A673 (cell line): ENCODE measurements at regions not wholly inside any gene's neighbourhood (a gene's known extent, or its start where the extent isn't known, plus 50 kb on each side); places are given as distances from the start of the nearest gene placed in this dataset.

Source experiments
- EZH2 ChIP-seq: fragments of 200-600 bp; sonication (generic); IDR thresholded peaks from 2 replicates; pipeline ENCODE4 v1.6.1; 2017; ENCODE audit warnings: borderline replicate concordance, low read depth, mild to moderate bottlenecking, mixed read lengths, antibody characterized with exemption, low read length; ENCODE audit not compliant: poor library complexity, severe bottlenecking
- TF ChIP-seq, protein P1 (sequence below): fragments of 300-800, 200-600 bp; sonication (generic); conservative IDR thresholded peaks from 2 replicates; pipeline ENCODE4 v1.5.1; 2017; ENCODE audit warnings: low read depth, mild to moderate bottlenecking, antibody characterized with exemption, low read length, moderate library complexity, mixed read lengths

DNA sequence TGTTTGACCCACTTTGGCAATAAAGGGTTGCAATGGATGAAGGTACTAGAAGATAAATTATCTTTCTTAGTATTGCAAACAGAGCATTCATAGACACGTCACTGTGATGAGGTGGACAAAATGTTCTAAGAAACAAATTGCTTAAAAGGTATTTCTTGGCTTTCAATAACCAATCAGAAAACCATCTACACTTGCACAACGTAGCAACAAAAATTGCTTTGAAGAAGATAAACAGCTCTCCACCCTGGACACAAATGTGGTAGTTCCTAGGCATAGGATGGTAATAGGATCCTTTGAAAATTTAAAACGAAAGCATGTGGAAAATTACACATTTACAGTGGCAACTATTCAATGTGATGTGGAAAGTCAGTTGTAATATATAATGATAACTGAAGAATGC lies 439.9 kb upstream of the ETAA1 start:
- TF ChIP-seq, protein P1, sequence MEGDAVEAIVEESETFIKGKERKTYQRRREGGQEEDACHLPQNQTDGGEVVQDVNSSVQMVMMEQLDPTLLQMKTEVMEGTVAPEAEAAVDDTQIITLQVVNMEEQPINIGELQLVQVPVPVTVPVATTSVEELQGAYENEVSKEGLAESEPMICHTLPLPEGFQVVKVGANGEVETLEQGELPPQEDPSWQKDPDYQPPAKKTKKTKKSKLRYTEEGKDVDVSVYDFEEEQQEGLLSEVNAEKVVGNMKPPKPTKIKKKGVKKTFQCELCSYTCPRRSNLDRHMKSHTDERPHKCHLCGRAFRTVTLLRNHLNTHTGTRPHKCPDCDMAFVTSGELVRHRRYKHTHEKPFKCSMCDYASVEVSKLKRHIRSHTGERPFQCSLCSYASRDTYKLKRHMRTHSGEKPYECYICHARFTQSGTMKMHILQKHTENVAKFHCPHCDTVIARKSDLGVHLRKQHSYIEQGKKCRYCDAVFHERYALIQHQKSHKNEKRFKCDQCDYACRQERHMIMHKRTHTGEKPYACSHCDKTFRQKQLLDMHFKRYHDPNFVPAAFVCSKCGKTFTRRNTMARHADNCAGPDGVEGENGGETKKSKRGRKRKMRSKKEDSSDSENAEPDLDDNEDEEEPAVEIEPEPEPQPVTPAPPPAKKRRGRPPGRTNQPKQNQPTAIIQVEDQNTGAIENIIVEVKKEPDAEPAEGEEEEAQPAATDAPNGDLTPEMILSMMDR, result no peak
- TF ChIP-seq EZH2, result no peak
